ENCODE measurements at regions not wholly inside any gene's neighbourhood (a gene's known extent, or its start where the extent isn't known, plus 50 kb on each side); places are given as distances from the start of the nearest gene placed in this dataset.
"Not testable (repeated sequence)": the region's sequence is repeated elsewhere in the genome, so short reads cannot be mapped to it uniquely, and the experiment has no call there.

GRCh38 chr14:105601360-105602242 lies 75.2 kb downstream of the TMEM121 start:
- no peak for DNase-seq

GRCh38 chr14:105602243-105602750 lies 75.9 kb downstream of the TMEM121 start:
- DNase-seq = no peak

- no peak for DNase-seq
Measured at GRCh38 chr14:105602799-105603793, 76.7 kb downstream of the TMEM121 start.

- not testable (repeated sequence) for DNase-seq
Measured at GRCh38 chr14:105604531-105605463, 78.4 kb downstream of the TMEM121 start.

- no peak for DNase-seq
Measured at GRCh38 chr14:105605464-105606304, 79.3 kb downstream of the TMEM121 start.

- DNase-seq = not testable (repeated sequence)
Measured at GRCh38 chr14:105606305-105606975, 80.1 kb downstream of the TMEM121 start.

- not testable (repeated sequence) for DNase-seq
Measured at GRCh38 chr14:105607025-105607424, 80.6 kb downstream of the TMEM121 start.

GRCh38 chr14:105614987-105615386 lies 88.6 kb downstream of the TMEM121 start:
- DNase-seq = not testable (repeated sequence)

GRCh38 chr14:105615986-105616801 lies 89.8 kb downstream of the TMEM121 start:
- not testable (repeated sequence) for DNase-seq

GRCh38 chr14:105616802-105617192 lies 90.4 kb downstream of the TMEM121 start:
- DNase-seq = no peak

GRCh38 chr14:105617201-105617777 lies 90.9 kb downstream of the TMEM121 start:
- DNase-seq = no peak

GRCh38 chr14:105617805-105618204 lies 91.4 kb downstream of the TMEM121 start:
- not testable (repeated sequence) for DNase-seq

- not testable (repeated sequence) for DNase-seq
Measured at GRCh38 chr14:105619324-105619723, 92.9 kb downstream of the TMEM121 start.

- not testable (repeated sequence) for DNase-seq
Measured at GRCh38 chr14:105620178-105620864, 93.9 kb downstream of the TMEM121 start.

GRCh38 chr14:105620865-105621471 lies 94.6 kb downstream of the TMEM121 start:
- not testable (repeated sequence) for DNase-seq

GRCh38 chr14:105621479-105622328 lies 95.3 kb downstream of the TMEM121 start:
- DNase-seq = not testable (repeated sequence)

All from stimulated activated CD8-positive, alpha-beta memory T cell treated with anti-CD3 and anti-CD28 coated beads, Interleukin-4, amount 100 ng/mL, for 48 hours (primary cell).